ENCODE measurements at regions not wholly inside any gene's neighbourhood (a gene's known extent, or its start where the extent isn't known, plus 50 kb on each side); places are given as distances from the start of the nearest gene placed in this dataset.

GRCh38 chr2:158732573-158733429 is 62.3 kb upstream of the DAPL1 start:
- DNase-seq, result no peak

- DNase-seq, result no peak
Observed at GRCh38 chr2:158733430-158733755, 61.7 kb upstream of the DAPL1 start.

- DNase-seq, result no peak
Observed at GRCh38 chr2:158734442-158734841, 60.7 kb upstream of the DAPL1 start.

GRCh38 chr2:158735822-158736580 is 59.1 kb upstream of the DAPL1 start:
- no peak for DNase-seq

- no peak for DNase-seq
Observed at GRCh38 chr2:158738363-158738762, 56.8 kb upstream of the DAPL1 start.

- DNase-seq, result no peak
Observed at GRCh38 chr2:158740127-158740526, 55.0 kb upstream of the DAPL1 start.

GRCh38 chr2:158740621-158741020 is 54.5 kb upstream of the DAPL1 start:
- DNase-seq, result no peak

GRCh38 chr2:158741625-158742024 is 53.5 kb upstream of the DAPL1 start:
- no peak for DNase-seq

GRCh38 chr2:158742536-158742935 is 52.6 kb upstream of the DAPL1 start:
- DNase-seq, result no peak

- DNase-seq, result no peak
Observed at GRCh38 chr2:158743466-158743865, 51.7 kb upstream of the DAPL1 start.

GRCh38 chr2:158743879-158744278 is 51.2 kb upstream of the DAPL1 start:
- DNase-seq, result no peak

GRCh38 chr2:158745067-158745865 is 49.9 kb upstream of the DAPL1 start:
- DNase-seq, result peak; percentile 32
